H9 (cell line): ENCODE measurements at regions not wholly inside any gene's neighbourhood (a gene's known extent, or its start where the extent isn't known, plus 50 kb on each side); places are given as distances from the start of the nearest gene placed in this dataset.

Source experiments
- DNase-seq: peaks from one replicate; pipeline ENCODE4 v3.0.0-alpha.2; 2017
- H2AFZ ChIP-seq: one replicate; pipeline ENCODE4 v1.6.1; 2013; ENCODE audit warnings: mild to moderate bottlenecking, low read length, control low read depth, moderate library complexity
- H2AK5ac ChIP-seq: 2 replicates; pipeline ENCODE4 v1.6.1; 2013; ENCODE audit warnings: low read length, control low read depth, mixed read lengths; ENCODE audit not compliant: insufficient read length
- H2BK120ac ChIP-seq: one replicate; pipeline ENCODE4 v1.6.1; 2013; ENCODE audit warnings: low read depth, mild to moderate bottlenecking, low read length, control low read depth, inconsistent platforms; ENCODE audit not compliant: poor library complexity, severe bottlenecking
- H2BK12ac ChIP-seq: 2 replicates; pipeline ENCODE4 v1.6.1; 2013; ENCODE audit warnings: low read length, control low read depth, mixed read lengths, low read depth; ENCODE audit not compliant: insufficient read length
- H2BK15ac ChIP-seq: 2 replicates; pipeline ENCODE4 v1.6.1; 2013; ENCODE audit warnings: low read depth, low read length, control low read depth
- H2BK20ac ChIP-seq: one replicate; pipeline ENCODE4 v1.6.1; 2013; ENCODE audit warnings: low read depth, mild to moderate bottlenecking, low read length, control low read depth, inconsistent platforms; ENCODE audit not compliant: poor library complexity, severe bottlenecking
- H2BK5ac ChIP-seq: 2 replicates; pipeline ENCODE4 v1.6.1; 2013; ENCODE audit warnings: low read length, control low read depth, mixed read lengths; ENCODE audit not compliant: insufficient read length
- H3K14ac ChIP-seq: 2 replicates; pipeline ENCODE4 v1.6.1; 2013; ENCODE audit warnings: low read length, control low read depth; ENCODE audit not compliant: insufficient read depth
- H3K18ac ChIP-seq: 2 replicates; pipeline ENCODE4 v1.6.1; 2013; ENCODE audit warnings: low read depth, mild to moderate bottlenecking, mixed read lengths, low read length, control low read depth; ENCODE audit not compliant: insufficient read length
- H3K23ac ChIP-seq: 2 replicates; pipeline ENCODE4 v1.6.1; 2013; ENCODE audit warnings: low read length, control low read depth, mixed read lengths, low read depth; ENCODE audit not compliant: insufficient read length
- H3K23me2 ChIP-seq: 2 replicates; pipeline ENCODE4 v1.6.1; 2013; ENCODE audit warnings: low read depth, mild to moderate bottlenecking, mixed read lengths, low read length, control low read depth; ENCODE audit not compliant: insufficient read length, poor library complexity, severe bottlenecking
- H3K27ac ChIP-seq: 2 replicates; pipeline ENCODE4 v1.5.1; 2013; ENCODE audit warnings: low read length, control low read depth, mixed read lengths, low read depth; ENCODE audit not compliant: insufficient read length
- H3K27me3 ChIP-seq: 2 replicates; pipeline ENCODE4 v1.6.1; 2013; ENCODE audit warnings: low read length, control low read depth, inconsistent platforms; ENCODE audit not compliant: insufficient read depth
- H3K4ac ChIP-seq: 2 replicates; pipeline ENCODE4 v1.6.1; 2013; ENCODE audit warnings: low read depth, mild to moderate bottlenecking, control low read depth, inconsistent platforms, low read length, moderate library complexity
- H3K4me1 ChIP-seq: 2 replicates; pipeline ENCODE4 v1.6.1; 2013; ENCODE audit warnings: low read length, control low read depth, inconsistent platforms; ENCODE audit not compliant: insufficient read depth
- H3K4me2 ChIP-seq: 2 replicates; pipeline ENCODE4 v1.6.1; 2013; ENCODE audit warnings: low read length, control low read depth, mixed read lengths; ENCODE audit not compliant: insufficient read length, insufficient read depth
- H3K56ac ChIP-seq: 2 replicates; pipeline ENCODE4 v1.6.1; 2013; ENCODE audit warnings: low read depth, mild to moderate bottlenecking, mixed read lengths, low read length, control low read depth; ENCODE audit not compliant: insufficient read length
- H3K79me1 ChIP-seq: 2 replicates; pipeline ENCODE4 v1.6.1; 2013; ENCODE audit warnings: low read depth, mild to moderate bottlenecking, moderate library complexity, low read length, control low read depth, inconsistent platforms; ENCODE audit not compliant: insufficient read depth, poor library complexity, severe bottlenecking
- H3K79me2 ChIP-seq: 2 replicates; pipeline ENCODE4 v1.6.1; 2013; ENCODE audit warnings: low read length, control low read depth, inconsistent platforms; ENCODE audit not compliant: insufficient read depth
- H3K9ac ChIP-seq: 2 replicates; pipeline ENCODE4 v1.6.1; 2013; ENCODE audit warnings: low read length, control low read depth, mixed read lengths; ENCODE audit not compliant: insufficient read length; ENCODE audit errors: extremely low read depth
- H3K9me3 ChIP-seq: one replicate; pipeline ENCODE4 v1.6.1; 2013; ENCODE audit warnings: low read depth, low read length, inconsistent platforms; ENCODE audit not compliant: control insufficient read depth
- H3T11ph ChIP-seq: one replicate; pipeline ENCODE4 v1.6.1; 2013; ENCODE audit warnings: mild to moderate bottlenecking, low read length, control low read depth, inconsistent platforms
- H4K20me1 ChIP-seq: one replicate; pipeline ENCODE4 v1.6.1; 2013; ENCODE audit not compliant: control insufficient read depth, insufficient read length, insufficient read depth
- H4K5ac ChIP-seq: 2 replicates; pipeline ENCODE4 v1.6.1; 2013; ENCODE audit warnings: low read depth, mild to moderate bottlenecking, mixed read lengths, low read length, control low read depth; ENCODE audit not compliant: insufficient read length
- H4K8ac ChIP-seq: replicated peaks from 2 replicates; pipeline ENCODE4 v1.6.1; 2013; ENCODE audit warnings: low read length, control low read depth, mixed read lengths, low read depth; ENCODE audit not compliant: insufficient read length
- H4K91ac ChIP-seq: 2 replicates; pipeline ENCODE4 v1.6.1; 2013; ENCODE audit warnings: low read depth, mild to moderate bottlenecking, moderate library complexity, mixed read lengths, low read length, control low read depth; ENCODE audit not compliant: insufficient read length
- H3K27ac Mint-ChIP-seq, 3 experiments: 2 replicates in 2 of 3; 3 replicates in 1 of 3; pipeline ENCODE4 v1.8.0; 2020 to 2021; ENCODE audit warnings: mixed read lengths in 3 of 3, mild to moderate bottlenecking in 1 of 3, moderate library complexity in 1 of 3
- H3K27me3 Mint-ChIP-seq: 2 replicates; pipeline ENCODE4 v1.8.0; 2021; ENCODE audit warnings: low read depth, mild to moderate bottlenecking, moderate library complexity, mixed read lengths
- H3K36me3 Mint-ChIP-seq, 3 experiments: 2 replicates in 2 of 3; 3 replicates in 1 of 3; pipeline ENCODE4 v1.8.0; 2020 to 2021; ENCODE audit warnings: low read depth in 3 of 3, mixed read lengths in 3 of 3; ENCODE audit not compliant: insufficient read depth in 1 of 3
- H3K4me1 Mint-ChIP-seq, 2 experiments: 2 replicates each; pipeline ENCODE4 v1.8.0; 2020; ENCODE audit warnings: mixed read lengths in 2 of 2
- H3K4me3 Mint-ChIP-seq, 2 experiments: 2 replicates in 1 of 2; 3 replicates in 1 of 2; pipeline ENCODE4 v1.8.0; 2020 to 2021; ENCODE audit warnings: mild to moderate bottlenecking in 2 of 2, mixed read lengths in 2 of 2, moderate library complexity in 1 of 2
- H3K9me3 Mint-ChIP-seq, 2 experiments: 2 replicates in 1 of 2; 3 replicates in 1 of 2; pipeline ENCODE4 v1.8.0; 2020; ENCODE audit warnings: mild to moderate bottlenecking in 2 of 2, mixed read lengths in 2 of 2, moderate library complexity in 1 of 2
- CTCF ChIP-seq: fragments of 200-600 bp; sonication (generic); conservative IDR thresholded peaks from 3 replicates; pipeline ENCODE4 v1.8.0; 2021; ENCODE audit warnings: antibody characterized with exemption, mild to moderate bottlenecking
- WGBS: extraction: QIAGEN DNeasy Blood & Tissue Kit; methylation state at CpG from one replicate; pipeline ENCODE4 v1.1.7; 2013; ENCODE audit warnings: missing lambda C conversion rate, low lambda C conversion rate, mixed read lengths; ENCODE audit not compliant: insufficient read length; ENCODE audit errors: extremely low coverage; 5-methylcytosine and 5-hydroxymethylcytosine counted together

- Mint-ChIP-seq H3K4me3 (no peak overlapping the region), H3K27ac (no peak overlapping the region), H3K27me3 (no peaks in the 10 kb centered on the region; the same call in 1 of the 2 replicates), H3K4me1 (peaks cover 0 to 7% of the 10 kb centered on the region in 2 experiments; a peak in 2 of 4 replicates), H3K36me3 (peaks cover 15 to 20% (median 15%) of the 10 kb centered on the region in 3 experiments; a peak in 6 of 7 replicates), H3K9me3 (peaks cover 4 to 10% of the 10 kb centered on the region in 2 experiments; a peak in 4 of 5 replicates)
- Histone ChIP-seq H3K4ac (no peak overlapping the region), H2BK20ac (no peak overlapping the region), H3K27ac (no peak overlapping the region), H3K4me2 (no peak overlapping the region), H4K91ac (no peak overlapping the region), H3K9me3 (peaks cover 14% of the 10 kb centered on the region), H3K18ac (no peak overlapping the region), H4K8ac (no peak overlapping the region), H2BK5ac (no peak overlapping the region), H3K79me1 (no peaks in the 10 kb centered on the region), H2BK12ac (no peak overlapping the region), H3K4me1 (no peaks in the 10 kb centered on the region), H3K9ac (no peak overlapping the region), H4K20me1 (no peaks in the 10 kb centered on the region), H2AK5ac (no peak overlapping the region), H2BK15ac (no peak overlapping the region), H2BK120ac (no peak overlapping the region), H4K5ac (no peak overlapping the region), H3K56ac (no peak overlapping the region), H3K79me2 (no peaks in the 10 kb centered on the region), H3K14ac (no peak overlapping the region), H3T11ph (no peak overlapping the region), H3K23ac (no peak overlapping the region), H3K27me3 (no peaks in the 10 kb centered on the region), H2AFZ (no peak overlapping the region), H3K23me2 (no peaks in the 10 kb centered on the region)
- no peak for TF ChIP-seq CTCF
- WGBS = no CpG with 5 or more reads among the region's 6 CpGs
- no peak for DNase-seq
These were observed 94.1 kb upstream of the AMOTL1 start for GRCh38 chr11:94673951-94674491.
